ENCODE measurements at regions not wholly inside any gene's neighbourhood (a gene's known extent, or its start where the extent isn't known, plus 50 kb on each side); places are given as distances from the start of the nearest gene placed in this dataset.

DNA sequence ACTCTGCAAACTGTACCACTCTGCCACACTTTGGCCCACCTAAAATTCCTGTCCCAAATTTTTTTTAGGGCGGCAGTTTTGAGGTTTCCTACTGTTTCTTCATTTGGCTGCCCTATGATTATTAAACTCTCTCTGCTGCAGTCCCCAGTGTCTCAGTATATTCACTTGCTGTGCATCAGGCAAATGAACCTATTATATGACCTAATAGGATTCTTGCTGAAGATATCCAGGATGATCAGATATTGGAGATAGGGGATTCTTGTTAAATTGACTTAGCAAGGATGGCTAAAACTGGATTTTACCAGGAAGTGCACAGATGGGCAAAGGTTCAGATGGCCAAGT is 410.8 kb upstream of the DDI1 start:
- DNase-seq = no peak

DNA sequence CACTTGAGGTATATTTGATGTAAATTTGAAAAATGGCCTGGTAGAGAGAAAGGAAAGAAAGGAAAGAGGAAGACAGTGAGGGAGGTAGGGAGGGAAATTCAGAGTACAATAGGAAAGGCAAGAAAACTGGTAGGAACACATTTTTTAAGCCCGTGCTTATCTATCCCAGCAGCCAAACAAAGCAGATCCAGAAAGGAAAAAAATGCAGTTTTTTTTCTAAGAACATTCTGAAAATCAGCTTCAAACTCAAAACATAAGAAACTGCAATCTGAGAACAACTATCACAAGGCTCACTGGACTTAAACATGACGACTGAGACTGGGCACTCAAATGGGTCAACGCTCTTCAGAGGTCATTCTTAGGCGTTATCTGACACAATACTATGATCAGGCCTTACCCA is 408.3 kb upstream of the DDI1 start:
- DNase-seq = no peak

DNA sequence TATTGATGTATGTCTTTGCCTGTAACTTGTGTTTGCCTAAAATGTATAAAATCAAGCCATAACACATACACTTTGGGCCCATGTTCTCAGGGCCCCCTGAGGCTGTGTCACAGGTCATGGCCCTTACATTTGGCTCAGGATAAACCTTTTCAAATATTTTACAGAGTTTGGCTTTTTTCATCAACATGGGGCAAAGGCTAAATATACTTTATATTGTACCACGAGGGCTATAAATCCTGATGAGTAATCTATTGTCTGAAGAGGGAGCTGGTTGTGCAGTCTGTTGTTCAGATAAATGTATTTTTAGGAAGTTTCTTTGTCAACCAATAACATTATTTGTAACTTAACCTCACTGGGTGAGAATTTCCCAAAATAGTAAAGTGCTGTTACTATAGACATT is 404.6 kb upstream of the DDI1 start:
- no peak for DNase-seq

DNA sequence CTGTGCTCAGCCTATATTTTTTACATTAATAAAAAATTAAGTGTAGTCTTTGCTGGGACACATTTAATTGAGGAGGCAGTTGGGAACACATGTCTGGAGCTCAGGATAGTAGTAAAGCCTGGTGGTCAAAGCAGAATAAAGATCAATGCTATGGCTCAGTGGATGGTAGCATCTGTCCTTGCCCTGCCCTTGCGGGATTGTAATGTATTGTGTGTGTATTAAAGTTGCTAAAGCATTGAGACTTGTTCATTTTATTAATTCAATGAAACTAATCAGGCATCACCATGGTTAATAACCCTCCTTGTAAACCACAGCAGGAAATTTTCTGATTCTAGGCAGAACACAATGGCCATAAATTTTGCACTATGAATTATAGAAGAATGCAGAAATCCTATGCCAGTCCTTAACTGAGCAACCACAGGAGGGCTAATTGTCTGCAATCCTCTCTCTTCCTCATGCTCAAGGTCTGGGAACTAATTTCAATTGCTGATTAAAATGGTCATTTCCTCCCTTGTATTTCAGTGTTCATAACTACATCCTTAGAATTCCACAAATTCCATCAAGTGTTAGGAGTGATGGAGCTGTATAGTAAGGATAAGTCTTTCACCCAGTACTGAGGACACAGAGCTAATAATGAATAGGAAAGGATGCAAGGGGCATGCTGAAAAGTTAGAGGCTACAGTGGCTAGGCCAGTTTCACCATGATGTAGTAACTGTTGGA is 403.2 kb upstream of the DDI1 start:
- no peak for DNase-seq

DNA sequence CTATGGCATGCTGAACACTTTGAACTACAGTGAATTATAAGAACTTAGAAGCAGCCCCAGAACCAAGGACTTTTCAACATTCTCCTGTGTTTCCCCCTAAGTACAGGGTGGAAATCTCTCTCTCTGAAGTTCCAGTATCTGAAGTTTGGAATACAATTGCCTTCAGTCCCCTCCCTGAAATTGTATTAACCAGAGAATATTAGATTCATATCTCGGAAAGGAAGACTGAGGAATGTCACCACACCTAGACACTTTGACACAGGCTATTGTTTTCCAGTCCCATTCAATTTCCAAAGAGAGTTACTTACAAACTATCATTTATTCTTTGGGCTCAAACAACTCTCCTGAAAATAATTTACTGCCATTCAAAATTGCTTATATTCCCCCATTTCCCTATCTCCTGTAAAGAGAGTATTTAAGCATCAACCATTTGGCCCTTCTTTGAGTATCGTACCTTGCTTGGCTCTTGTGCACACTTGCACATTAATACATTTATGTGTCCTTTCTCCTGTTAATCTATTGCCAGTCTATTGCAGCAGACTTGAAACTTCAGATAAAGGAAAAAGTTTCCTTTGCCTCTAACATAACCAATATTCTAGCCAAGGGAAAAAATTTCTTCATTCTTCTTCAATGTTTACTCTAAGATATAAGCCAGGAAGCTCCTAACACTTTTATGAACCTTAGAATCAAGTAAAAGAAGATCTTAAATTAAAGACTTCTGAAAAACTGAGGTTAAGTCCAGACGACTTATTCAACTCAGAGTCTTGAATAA is 402.4 kb upstream of the DDI1 start:
- no peak for DNase-seq

DNA sequence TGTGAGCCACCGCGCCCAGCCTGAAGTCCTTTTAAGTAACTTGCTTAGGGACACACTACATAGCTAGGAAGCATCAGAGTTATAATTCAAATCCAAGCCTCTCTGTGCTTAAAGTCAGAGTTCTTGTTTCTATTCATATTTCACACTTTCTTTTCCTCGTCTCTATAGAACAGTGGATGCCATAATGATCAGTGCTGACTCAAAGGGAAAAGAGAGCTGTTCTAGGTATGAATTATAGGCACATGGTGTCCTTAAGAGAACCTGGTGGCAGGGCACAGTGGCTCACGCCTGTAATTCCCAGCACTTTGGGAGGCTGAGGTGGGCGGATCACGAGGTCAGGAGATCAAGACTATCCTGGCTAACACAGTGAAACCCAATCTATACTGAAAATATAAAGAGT is 400.2 kb upstream of the DDI1 start:
- no peak for DNase-seq

DNA sequence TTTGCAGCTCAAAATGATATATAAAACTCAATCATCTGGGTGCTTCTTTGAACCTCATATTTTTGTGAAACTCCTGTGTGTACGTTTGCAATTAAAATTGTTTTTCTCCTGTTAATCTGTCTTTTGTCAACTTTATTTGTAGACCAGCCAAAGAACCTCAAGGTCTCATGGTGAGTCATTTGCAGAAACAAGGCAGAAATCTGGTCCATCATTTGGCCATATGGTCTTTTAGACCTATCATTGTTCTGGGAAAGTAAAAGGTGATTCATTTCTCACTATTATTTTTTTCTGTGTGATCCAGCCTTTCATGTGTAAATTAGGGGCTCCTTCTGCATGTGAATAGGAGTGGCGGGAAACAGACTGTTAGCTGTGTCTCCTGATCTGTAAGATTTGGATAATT is 399.1 kb upstream of the DDI1 start:
- DNase-seq = no peak

DNA sequence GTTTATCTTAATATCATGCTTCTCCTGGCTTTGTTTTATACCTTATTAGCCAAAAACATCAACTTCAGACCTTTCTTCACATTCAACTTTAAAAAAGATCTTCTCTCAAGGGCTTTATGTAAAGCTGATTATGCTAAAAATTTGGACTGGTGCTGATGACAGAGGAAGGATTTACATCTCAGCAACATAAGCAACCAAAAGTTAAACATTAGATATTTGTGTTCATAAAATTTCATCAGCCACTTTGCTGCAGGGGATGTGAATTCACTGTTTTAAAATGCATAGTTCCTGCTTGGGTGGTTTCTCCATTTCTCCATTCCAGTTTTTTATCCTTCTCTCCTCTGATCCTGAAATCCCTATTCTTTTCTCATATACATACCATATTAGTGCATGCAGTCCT is 398.6 kb upstream of the DDI1 start:
- no peak for DNase-seq

DNA sequence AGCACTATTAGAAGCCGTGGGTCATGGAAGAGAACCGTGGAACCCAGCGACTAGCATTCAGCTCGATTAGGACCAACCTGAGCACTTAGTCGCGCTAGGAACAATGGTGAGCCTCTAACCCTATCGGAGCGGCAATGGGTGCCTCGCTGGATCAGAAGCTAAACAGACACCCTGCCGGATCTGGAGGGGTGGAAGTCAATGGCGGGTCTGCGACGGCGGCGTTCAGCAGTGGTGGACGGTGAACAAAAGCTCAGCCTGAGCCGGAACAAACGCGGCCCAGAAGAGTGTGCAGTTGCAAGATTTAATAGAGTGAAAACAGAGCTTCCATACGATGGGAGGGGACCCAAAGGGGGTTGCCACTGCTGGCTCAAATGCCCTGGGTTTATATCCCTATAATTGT is 391.8 kb upstream of the DDI1 start:
- DNase-seq = no peak

DNA sequence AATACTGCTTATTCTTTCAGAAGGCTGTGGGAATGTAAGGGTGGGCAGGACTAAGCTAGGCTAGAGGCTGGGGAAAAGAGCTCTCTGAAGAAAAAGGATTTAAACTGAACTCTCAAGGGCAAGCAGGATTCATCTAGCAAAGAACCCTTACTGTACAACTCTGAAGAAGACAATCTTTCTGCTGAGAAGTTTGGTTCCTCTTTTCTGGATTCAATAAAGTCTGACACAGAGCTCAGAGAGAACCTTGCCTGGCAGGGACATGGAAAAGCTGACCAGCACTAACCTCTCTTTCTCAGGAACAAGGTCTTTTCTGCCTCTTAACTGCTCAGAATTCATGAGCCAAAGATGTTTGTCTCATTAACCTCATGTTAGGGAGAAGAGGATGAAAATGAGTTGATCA is 388.4 kb upstream of the DDI1 start:
- no peak for DNase-seq

DNA sequence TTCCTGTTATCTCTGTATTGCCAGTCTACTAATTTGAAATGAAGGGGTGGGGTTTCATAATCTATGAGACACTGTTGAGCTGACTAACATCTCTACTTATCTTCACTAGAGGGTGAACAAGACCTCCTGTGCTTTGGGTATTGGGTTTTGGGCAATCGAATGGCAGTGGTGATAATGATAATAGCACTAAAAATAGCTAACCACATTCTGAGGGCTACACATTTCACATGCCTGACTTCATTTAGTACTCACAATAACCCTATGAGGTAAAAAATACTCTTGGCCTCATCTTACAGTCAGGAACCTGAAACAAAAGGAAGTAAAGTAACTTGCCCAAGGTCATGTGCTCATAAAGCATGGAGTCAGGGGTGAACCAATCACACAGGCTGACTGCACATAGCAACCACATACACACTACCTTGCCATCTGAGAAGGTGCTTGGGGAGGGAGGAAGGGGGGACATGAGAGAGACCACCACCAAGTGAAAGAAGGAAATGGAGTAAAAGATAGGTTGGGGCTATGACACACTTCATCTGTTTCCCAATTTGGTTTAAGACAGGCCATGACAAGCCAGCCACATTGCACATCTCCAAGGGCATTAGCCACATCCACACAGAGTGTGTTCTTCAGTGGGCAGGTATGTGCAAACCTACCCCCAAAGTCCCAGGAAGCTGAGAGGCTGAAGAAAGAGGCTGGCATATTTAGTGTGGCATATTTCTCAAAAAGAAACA is 387.6 kb upstream of the DDI1 start:
- DNase-seq = no peak

DNA sequence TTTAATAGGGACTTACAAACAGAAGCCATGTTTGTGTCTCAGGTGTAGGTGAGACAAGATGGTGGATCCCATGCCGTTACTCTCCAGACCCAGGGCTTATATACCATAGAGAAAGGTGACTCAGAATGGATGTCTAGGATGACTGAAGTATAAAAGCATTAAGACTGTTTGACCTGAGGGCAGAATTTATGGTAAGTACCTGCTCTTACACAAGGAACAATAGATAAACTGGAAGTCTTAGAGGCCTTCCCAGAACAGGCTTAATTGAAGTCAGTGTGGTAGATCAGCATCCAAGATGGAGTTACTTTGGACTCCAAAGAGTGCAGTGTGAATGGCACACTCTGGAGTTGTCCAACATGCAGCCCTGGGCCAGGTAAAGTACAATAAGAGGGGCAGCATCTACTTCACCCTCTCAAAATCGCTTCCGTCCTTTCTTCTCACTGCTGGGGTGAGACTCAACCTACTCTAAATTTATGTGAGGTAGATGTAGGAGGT is 387.0 kb upstream of the DDI1 start:
- no peak for DNase-seq

DNA sequence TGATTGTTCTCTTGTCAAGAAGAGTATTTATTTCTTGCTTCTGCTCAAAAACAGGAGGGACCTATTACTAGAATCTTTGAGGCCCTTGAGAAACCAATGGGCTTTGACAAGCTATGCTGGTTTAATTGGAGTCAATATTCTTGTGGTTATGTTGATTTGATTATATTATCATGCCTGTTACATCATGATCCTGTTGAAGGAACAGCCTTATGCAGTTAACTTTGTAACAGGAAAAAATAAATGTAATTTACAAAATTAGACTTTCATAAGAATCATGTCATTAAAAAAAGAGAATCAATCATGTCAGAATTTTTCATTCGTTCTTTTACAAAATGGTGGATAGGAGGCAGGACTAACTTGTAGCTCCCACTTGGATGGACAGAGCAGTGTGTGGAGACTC is 386.1 kb upstream of the DDI1 start:
- no peak for DNase-seq

DNA sequence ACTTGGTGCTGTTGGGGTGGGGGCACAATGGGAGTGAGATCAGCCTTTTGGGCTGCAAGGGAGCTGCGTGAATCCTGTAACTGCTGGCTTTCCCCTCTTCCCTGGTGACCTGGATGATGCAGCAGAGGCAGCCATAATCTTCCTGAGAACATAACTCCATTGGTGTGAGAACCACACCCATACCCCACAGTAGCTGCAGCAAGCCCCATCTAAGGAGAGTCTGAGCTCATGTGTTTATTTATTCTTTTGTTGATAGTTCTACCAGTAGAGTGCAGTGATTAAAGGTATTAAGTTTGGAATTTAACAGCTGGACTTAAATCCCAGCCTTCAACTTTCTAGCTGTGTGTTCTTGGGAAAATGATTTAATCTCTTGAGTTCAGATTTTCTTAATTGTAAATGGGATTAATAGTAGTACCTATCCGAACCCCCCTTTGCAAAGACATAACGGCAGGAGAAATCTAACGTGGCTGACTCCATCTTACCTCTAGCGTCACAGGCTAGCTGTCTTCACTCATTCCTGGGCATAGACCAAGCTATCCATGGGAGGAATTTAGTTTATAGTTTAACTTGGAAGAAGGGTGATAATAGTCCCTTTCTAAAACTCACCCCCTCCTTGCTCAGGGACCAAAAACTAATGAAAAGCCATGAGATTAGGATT is 385.0 kb upstream of the DDI1 start:
- no peak for DNase-seq

DNA sequence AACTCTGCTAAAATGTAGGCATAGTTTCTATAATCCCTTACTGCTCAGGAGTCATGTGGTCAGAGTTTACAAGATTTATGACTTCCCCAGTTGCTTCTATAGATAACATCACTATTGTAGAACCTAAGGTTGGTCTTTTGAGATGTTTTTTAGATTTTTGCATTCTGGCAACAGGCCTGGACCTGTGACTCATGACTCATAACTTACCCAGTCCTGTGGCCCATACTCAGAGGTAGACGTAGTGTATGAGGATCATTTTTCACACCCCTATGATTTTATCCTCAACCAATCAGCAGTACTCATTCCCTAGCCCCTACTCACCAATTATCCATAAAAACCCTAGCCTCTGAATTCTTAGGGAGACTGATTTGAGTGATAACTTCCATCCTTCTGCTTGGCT is 384.4 kb upstream of the DDI1 start:
- no peak for DNase-seq

DNA sequence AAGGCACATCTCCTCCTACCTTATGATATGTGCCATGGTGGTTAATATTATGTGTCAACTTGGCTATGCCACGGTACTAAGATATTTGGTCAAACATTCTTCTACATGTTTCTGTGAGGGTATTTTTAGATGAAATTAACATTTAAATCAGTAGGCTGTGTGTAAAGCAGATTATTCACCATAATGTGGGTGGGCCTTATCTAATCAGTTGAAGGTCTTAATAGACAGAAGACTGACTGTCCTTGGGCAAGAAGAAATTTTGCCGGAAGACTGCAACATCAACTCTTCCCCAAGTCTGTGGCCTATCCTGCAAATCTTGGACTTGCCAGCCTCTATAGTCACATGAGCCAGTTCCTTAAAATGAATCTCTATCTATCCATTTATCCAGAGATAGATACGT is 380.1 kb upstream of the DDI1 start:
- no peak for DNase-seq

DNA sequence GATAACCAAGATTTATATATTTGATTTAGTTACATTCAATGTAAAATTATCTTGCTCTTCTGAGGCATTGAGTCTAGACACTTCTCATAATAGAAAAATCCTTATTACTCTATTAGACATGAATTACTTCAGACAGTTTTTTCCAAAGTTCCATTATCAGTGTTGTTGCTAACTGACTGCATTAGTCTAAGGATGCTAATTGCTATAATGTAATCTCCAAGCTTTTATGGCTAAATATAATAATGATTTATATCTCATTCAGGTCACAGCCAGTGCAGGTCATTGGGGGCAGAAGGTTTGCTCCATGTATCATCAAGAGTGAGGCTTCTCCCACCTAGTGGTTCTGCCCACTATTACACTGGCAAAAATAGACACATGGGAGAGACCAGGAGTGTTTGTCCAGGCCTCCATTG is 377.2 kb upstream of the DDI1 start:
- DNase-seq = no peak

DNA sequence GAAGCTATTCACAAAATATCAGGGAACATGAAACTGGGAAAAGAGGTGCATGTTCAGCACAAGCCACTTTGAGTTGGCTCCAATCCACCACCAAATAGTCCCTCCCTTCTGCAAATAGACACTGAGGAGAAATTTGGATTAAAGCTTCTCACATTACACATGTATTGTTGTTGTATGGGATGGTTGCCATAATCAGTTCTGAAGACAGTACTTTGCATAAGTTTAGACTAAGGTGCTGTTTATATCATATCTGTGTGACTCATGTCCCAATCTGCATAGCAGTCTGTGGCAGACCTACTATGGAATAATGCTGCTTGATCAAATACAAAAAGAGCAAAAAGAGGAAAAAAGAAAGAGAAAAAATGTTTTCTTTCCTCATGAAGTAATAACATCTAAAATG is 376.7 kb upstream of the DDI1 start:
- DNase-seq = no peak

DNA sequence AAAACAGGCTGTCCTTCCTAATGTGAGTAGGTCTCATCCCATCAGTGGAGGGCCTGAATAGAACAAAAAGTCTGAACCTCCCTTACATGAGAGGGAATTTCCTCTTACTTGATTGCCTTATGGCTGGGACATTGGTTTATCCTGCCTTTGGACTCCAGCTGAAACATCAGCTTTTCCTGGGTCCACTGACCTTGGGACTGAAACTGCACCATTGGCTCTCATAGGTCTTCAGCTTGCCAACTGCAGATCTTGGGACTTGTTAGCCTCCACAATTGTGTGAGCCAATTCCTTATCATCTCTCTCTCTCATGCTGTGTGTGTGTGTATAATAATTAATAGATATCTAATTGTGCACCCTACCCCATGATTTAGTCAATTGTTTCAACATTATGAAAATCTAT is 375.3 kb upstream of the DDI1 start:
- no peak for DNase-seq

DNA sequence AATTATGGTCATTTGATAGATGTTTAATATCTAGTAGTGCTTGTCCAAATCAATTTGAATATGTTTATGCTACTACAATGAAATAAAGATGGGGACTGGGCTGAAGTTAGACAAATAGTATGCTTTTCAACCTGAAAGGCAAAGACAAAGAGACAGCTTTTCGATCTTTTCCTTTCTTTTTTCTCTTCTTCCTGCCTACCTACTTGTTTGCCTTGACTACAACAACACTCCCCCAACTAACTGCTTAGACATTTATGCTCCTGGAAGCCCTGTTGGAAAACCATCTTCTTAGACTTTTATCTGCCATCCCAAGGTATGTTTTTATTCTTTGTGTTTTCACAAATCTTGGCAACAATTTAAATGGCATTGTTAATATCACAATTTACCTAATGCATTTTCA is 374.4 kb upstream of the DDI1 start:
- no peak for DNase-seq

DNA sequence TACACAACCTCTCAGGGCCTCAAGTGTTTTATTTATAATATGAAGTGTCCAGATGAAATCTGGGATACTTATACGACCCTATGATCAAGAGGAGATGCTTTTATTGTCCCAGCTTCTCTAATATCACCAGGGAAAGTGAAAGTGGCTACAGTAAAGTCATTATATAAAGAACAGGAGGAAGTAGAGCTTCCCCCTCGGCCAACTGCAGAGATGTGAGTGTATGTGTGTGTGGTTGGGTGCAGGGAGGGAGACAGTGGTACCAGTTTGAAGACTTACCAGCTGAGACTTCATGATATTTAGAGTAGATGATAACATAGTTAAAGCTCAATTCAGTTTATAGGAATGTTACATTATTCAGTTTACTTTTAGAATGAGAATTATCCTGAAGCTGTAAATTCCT is 373.6 kb upstream of the DDI1 start:
- DNase-seq = no peak

DNA sequence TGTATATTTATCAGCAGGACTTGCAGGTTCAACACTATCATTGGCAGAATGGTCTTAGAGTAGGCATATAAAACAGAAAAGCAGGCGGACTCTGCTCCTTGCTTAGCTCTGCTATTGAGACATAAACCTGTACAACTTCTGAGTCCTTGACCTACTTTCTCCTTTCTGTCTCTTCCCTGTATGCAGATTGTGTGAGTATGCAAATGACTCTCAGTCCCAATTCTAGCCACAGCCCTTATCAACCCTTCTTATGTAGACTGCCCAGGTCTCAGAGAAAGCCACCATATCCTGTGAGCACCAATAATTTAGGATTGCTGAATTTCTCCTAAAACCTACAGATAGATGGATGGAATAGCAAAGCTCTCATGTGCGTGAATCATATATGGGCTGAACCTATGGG is 367.6 kb upstream of the DDI1 start:
- no peak for DNase-seq

DNA sequence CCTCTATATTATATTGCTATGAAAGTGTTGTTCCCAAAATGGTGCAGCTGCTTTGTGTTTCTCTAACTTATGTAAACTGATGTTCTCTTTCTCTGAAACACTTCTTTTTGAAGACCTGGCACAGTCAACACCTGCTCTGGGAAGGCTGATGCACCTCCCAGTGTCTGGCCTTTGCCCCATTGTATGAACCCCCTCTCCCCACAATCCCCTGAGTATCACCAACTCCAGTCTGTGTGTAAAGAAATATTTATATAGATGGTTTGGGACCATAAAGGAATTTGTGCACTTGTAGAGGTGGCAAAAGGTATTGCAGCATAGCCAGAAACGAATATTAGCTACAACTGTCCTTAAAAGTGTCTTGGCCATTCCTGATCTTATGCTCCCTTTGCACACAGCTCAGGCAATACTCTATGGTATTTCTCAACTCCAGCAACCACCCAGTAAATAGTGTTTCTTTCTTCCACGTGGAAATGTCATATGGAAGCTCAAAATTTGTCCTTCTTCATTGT is 365.2 kb upstream of the DDI1 start:
- no peak for DNase-seq

Data from activated CD4-positive, alpha-beta T cell treated with anti-CD3 and anti-CD28 coated beads, Interleukin-2, amount 50 U/mL, for 4 hours (primary cell).